HG03108 (cell line): ENCODE measurements at regions not wholly inside any gene's neighbourhood (a gene's known extent, or its start where the extent isn't known, plus 50 kb on each side); places are given as distances from the start of the nearest gene placed in this dataset.

Source experiments
- ATAC-seq: cut with Tn5 transposase; IDR thresholded peaks from one replicate; pipeline ENCODE4 v1.9.1; 2021; ENCODE audit warnings: moderate library complexity; ENCODE audit not compliant: unreplicated experiment

DNA sequence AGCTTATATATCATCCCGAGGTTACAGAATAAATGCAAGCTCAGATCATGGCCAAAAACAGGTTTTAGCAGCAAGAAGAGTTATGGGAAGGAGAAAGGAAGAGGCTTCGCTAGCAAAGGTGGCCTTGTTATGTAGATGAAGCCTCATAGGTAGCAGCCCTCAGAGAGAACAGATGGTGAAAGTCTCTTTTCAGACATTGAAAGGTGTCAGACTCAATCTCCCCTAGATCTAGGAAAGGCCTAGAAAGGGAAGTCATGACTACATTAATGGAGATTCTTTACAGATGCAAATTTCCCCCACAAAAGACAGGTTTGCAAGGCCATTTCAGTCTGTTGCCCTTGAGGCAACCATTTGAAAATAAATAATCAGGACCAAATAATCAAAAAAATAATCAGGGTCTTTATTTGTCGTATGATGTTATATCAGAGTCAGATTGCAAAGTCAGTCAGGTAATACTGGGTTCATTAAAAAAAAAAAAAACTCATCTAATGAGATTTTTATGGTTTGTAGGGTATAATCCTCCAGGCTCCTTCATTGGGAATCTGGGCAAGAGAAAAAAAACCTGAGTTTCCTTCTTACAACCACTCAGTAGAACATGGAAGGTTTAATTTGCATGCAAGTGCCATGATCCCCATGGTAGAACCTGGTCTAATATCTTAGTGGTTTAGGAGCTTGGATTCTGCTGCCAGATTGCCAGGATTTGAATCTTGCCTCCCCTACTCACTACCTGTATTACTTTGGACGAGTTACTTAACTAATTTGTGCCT lies 50.8 kb upstream of the HTR2A start:
- no peak for ATAC-seq
